ENCODE measurements at regions not wholly inside any gene's neighbourhood (a gene's known extent, or its start where the extent isn't known, plus 50 kb on each side); places are given as distances from the start of the nearest gene placed in this dataset.

DNA sequence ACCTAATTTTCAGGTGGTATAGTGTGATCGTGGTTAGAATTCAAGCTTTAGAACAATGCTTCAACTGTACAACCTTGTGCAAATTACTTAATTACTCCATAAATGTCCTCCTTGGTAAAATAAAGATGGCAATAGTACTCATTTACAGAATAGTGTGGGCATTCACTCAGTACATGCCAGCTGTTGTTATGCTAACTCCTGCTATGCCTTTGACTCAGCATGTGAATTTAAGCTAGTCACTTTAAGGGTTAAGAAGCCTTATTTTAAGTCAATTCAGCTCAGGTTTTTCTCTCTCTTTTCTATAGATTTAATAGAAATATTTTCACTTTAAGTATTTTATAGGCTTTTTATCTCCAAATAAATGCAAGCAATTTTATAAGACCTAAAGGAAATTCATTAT, 335.6 kb upstream of the ITGA1 start:
- TF ChIP-seq, protein P1, sequence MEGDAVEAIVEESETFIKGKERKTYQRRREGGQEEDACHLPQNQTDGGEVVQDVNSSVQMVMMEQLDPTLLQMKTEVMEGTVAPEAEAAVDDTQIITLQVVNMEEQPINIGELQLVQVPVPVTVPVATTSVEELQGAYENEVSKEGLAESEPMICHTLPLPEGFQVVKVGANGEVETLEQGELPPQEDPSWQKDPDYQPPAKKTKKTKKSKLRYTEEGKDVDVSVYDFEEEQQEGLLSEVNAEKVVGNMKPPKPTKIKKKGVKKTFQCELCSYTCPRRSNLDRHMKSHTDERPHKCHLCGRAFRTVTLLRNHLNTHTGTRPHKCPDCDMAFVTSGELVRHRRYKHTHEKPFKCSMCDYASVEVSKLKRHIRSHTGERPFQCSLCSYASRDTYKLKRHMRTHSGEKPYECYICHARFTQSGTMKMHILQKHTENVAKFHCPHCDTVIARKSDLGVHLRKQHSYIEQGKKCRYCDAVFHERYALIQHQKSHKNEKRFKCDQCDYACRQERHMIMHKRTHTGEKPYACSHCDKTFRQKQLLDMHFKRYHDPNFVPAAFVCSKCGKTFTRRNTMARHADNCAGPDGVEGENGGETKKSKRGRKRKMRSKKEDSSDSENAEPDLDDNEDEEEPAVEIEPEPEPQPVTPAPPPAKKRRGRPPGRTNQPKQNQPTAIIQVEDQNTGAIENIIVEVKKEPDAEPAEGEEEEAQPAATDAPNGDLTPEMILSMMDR (IDR thresholded peaks at IDR 0.05; ENCODE audit: low read depth, low read length, poor library complexity, severe bottlenecking), result no peak
- no peak for TF ChIP-seq EZH2phosphoT487 (IDR thresholded peaks at IDR 0.05; ENCODE audit: borderline replicate concordance, low read length)

Measured in DOHH2 (cell line).